ENCODE measurements at regions not wholly inside any gene's neighbourhood (a gene's known extent, or its start where the extent isn't known, plus 50 kb on each side); places are given as distances from the start of the nearest gene placed in this dataset.
"Not testable (repeated sequence)": the region's sequence is repeated elsewhere in the genome, so short reads cannot be mapped to it uniquely, and the experiment has no call there.

GRCh38 chr3:94414418-94414817 lies 351.6 kb downstream of the NSUN3 start:
- DNase-seq, result no peak

- DNase-seq, result no peak
Measured at GRCh38 chr3:94416768-94417167, 353.9 kb downstream of the NSUN3 start.

- no peak for DNase-seq
Measured at GRCh38 chr3:94417963-94418455, 355.1 kb downstream of the NSUN3 start.

GRCh38 chr3:94420931-94421330 lies 358.1 kb downstream of the NSUN3 start:
- DNase-seq, result no peak

GRCh38 chr3:94423578-94423977 lies 360.7 kb downstream of the NSUN3 start:
- no peak for DNase-seq

- DNase-seq, result no peak
Measured at GRCh38 chr3:94429517-94429916, 366.7 kb downstream of the NSUN3 start.

GRCh38 chr3:94431876-94432570 lies 369.2 kb downstream of the NSUN3 start:
- DNase-seq, result no peak

- DNase-seq, result no peak
Measured at GRCh38 chr3:94433811-94434210, 370.9 kb downstream of the NSUN3 start.

- no peak for DNase-seq
Measured at GRCh38 chr3:94440767-94441493, 378.1 kb downstream of the NSUN3 start.

GRCh38 chr3:94441494-94441847 lies 378.6 kb downstream of the NSUN3 start:
- DNase-seq, result no peak

GRCh38 chr3:94453864-94454263 lies 391.0 kb downstream of the NSUN3 start:
- no peak for DNase-seq

- no peak for DNase-seq
Measured at GRCh38 chr3:94459167-94459566, 396.3 kb downstream of the NSUN3 start.

GRCh38 chr3:94460931-94461330 lies 398.1 kb downstream of the NSUN3 start:
- DNase-seq, result no peak

GRCh38 chr3:94462931-94463330 lies 400.1 kb downstream of the NSUN3 start:
- DNase-seq, result no peak

- DNase-seq, result no peak
Measured at GRCh38 chr3:94472511-94472910, 409.6 kb downstream of the NSUN3 start.

GRCh38 chr3:94481226-94481898 lies 418.5 kb downstream of the NSUN3 start:
- no peak for DNase-seq

GRCh38 chr3:94482686-94483085 lies 419.8 kb downstream of the NSUN3 start:
- DNase-seq, result no peak

- no peak for DNase-seq
Measured at GRCh38 chr3:94483403-94483802, 420.5 kb downstream of the NSUN3 start.

- DNase-seq, result no peak
Measured at GRCh38 chr3:94494992-94495391, 432.1 kb downstream of the NSUN3 start.

- DNase-seq, result no peak
Measured at GRCh38 chr3:94500146-94500545, 437.3 kb downstream of the NSUN3 start.

GRCh38 chr3:94507354-94507753 lies 444.5 kb downstream of the NSUN3 start:
- not testable (repeated sequence) for DNase-seq

- DNase-seq, result no peak
Measured at GRCh38 chr3:94512876-94513275, 450.0 kb downstream of the NSUN3 start.

- DNase-seq, result no peak
Measured at GRCh38 chr3:94513600-94513999, 450.7 kb downstream of the NSUN3 start.

- DNase-seq, result no peak
Measured at GRCh38 chr3:94515983-94516382, 453.1 kb downstream of the NSUN3 start.
